HCT116 (cell line): ENCODE measurements at regions not wholly inside any gene's neighbourhood (a gene's known extent, or its start where the extent isn't known, plus 50 kb on each side); places are given as distances from the start of the nearest gene placed in this dataset.

Experiments
- EZH2 ChIP-seq: fragments of 200-600 bp; sonication (generic); IDR thresholded peaks from 2 replicates; pipeline ENCODE4 v1.6.1; 2017; ENCODE audit warnings: antibody characterized with exemption, mixed run types
- POLR2A ChIP-seq: IDR thresholded peaks from 2 replicates; pipeline ENCODE4 v1.7.0; 2011; ENCODE audit warnings: borderline replicate concordance; ENCODE audit not compliant: insufficient read depth, insufficient read length; ENCODE audit errors: extremely low read depth
- POLR2AphosphoS5 ChIP-seq: IDR thresholded peaks from 2 replicates; pipeline ENCODE4 v1.6.1; 2011; ENCODE audit warnings: mild to moderate bottlenecking, low read depth, low read length, moderate library complexity
- RAD21 ChIP-seq: IDR thresholded peaks from 2 replicates; pipeline ENCODE4 v1.6.1; 2012; ENCODE audit warnings: low read depth, mild to moderate bottlenecking
- TCF7L2 ChIP-seq: IDR thresholded peaks from 2 replicates; pipeline ENCODE4 v1.7.0; 2011; ENCODE audit warnings: borderline replicate concordance, inconsistent platforms; ENCODE audit not compliant: insufficient read depth, insufficient read length; ENCODE audit errors: extremely low read depth
- YY1 ChIP-seq: IDR thresholded peaks from 2 replicates; pipeline ENCODE4 v1.6.1; 2011; ENCODE audit warnings: low read length, low read depth, moderate library complexity, mild to moderate bottlenecking; ENCODE audit not compliant: insufficient replicate concordance; ENCODE audit errors: extremely low read depth
- TF ChIP-seq, protein P1 (sequence below), 3 experiments: fragments of 200-600 bp in 1 of 3; sonication (generic) in 1 of 3; IDR thresholded peaks in 2 of 3; conservative IDR thresholded peaks in 1 of 3; 2 replicates each; pipeline ENCODE4 v1.5.1; 2012 to 2017; ENCODE audit warnings: low read depth in 2 of 3, low read length in 2 of 3, antibody characterized with exemption in 1 of 3, borderline replicate concordance in 1 of 3, control low read depth in 1 of 3, mild to moderate bottlenecking in 1 of 3, mixed read lengths in 1 of 3, mixed run types in 1 of 3, moderate library complexity in 1 of 3; ENCODE audit not compliant: insufficient read depth in 1 of 3
- TF ChIP-seq, protein P2 (sequence below): IDR thresholded peaks from 2 replicates; pipeline ENCODE4 v1.6.1; 2011; ENCODE audit warnings: mild to moderate bottlenecking, low read length, moderate library complexity; ENCODE audit not compliant: insufficient replicate concordance; ENCODE audit errors: extremely low read depth

DNA sequence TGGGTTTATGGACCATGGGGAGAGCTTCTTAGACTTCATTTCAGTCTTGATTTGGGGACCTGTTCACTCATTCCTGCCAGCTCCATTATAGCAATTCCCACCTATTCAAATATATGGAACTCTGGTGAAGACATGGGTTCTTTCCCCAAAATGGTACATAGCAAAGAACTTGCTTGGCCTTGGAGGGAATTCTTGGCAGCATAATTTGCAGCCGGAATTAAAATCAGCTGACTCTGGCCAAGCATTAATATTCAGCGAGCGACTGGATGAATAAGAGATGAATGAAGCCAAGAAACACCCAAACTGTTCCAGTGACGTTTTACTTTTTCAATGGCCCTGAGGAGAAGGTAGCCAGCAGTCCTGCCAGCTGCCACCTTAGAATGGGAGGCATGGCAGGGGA is 88.4 kb upstream of the SOX1 start:
- TF ChIP-seq, protein P1, sequence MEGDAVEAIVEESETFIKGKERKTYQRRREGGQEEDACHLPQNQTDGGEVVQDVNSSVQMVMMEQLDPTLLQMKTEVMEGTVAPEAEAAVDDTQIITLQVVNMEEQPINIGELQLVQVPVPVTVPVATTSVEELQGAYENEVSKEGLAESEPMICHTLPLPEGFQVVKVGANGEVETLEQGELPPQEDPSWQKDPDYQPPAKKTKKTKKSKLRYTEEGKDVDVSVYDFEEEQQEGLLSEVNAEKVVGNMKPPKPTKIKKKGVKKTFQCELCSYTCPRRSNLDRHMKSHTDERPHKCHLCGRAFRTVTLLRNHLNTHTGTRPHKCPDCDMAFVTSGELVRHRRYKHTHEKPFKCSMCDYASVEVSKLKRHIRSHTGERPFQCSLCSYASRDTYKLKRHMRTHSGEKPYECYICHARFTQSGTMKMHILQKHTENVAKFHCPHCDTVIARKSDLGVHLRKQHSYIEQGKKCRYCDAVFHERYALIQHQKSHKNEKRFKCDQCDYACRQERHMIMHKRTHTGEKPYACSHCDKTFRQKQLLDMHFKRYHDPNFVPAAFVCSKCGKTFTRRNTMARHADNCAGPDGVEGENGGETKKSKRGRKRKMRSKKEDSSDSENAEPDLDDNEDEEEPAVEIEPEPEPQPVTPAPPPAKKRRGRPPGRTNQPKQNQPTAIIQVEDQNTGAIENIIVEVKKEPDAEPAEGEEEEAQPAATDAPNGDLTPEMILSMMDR (IDR thresholded peaks at IDR 0.05 in 2 of 3, conservative IDR thresholded peaks at IDR 0.05 in 1 of 3; ENCODE audit: borderline replicate concordance in 1 of 3, insufficient read depth in 1 of 3, low read depth in 2 of 3, low read length in 2 of 3) = no peak
- TF ChIP-seq POLR2AphosphoS5 (no peak), YY1 (no peak), POLR2A (no peak), TCF7L2 (no peak), RAD21 (no peak), EZH2 (no peak)
- TF ChIP-seq, protein P2, sequence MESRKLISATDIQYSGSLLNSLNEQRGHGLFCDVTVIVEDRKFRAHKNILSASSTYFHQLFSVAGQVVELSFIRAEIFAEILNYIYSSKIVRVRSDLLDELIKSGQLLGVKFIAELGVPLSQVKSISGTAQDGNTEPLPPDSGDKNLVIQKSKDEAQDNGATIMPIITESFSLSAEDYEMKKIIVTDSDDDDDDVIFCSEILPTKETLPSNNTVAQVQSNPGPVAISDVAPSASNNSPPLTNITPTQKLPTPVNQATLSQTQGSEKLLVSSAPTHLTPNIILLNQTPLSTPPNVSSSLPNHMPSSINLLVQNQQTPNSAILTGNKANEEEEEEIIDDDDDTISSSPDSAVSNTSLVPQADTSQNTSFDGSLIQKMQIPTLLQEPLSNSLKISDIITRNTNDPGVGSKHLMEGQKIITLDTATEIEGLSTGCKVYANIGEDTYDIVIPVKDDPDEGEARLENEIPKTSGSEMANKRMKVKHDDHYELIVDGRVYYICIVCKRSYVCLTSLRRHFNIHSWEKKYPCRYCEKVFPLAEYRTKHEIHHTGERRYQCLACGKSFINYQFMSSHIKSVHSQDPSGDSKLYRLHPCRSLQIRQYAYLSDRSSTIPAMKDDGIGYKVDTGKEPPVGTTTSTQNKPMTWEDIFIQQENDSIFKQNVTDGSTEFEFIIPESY = no peak
